ENCODE measurements at regions not wholly inside any gene's neighbourhood (a gene's known extent, or its start where the extent isn't known, plus 50 kb on each side); places are given as distances from the start of the nearest gene placed in this dataset.

DNA sequence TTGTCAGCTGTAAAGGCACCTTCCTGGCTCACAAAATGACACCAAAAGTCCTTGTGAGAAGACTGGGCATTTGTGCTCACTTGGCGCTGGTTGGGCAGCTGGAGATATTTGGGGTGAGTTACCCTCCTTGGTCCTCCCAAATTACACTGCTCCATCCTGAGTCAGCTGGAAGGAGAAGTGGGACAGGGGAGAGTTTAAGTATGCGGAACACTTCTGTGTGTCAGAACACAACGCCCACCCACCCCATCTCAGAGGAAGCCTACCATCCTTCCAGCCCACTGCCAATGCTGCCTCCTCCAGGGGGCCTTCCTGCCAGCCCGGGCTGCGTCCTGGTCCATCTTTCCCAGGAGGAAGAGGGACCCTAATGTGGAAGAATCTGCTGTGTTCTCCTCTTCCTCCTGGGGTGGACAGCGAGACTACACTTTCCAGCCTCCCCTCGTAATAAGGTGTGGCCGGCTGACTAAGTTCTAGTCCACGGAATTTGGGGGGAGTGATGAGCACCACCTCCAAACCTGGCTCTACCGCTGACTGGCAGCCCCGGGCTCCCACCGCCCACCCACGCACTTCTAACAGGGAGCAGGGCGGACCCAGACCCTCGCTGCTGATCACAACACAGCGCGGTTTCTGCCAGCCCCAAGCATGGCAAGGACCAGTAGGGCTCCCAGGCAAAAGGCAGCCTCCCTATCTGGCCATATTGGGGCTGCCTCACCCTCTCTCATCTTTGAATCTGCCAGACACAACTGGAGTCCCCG lies 265.0 kb downstream of the XXYLT1 start:
- TF ChIP-seq CTCF (IDR thresholded peaks at IDR 0.05 in 4 of 5, conservative IDR thresholded peaks at IDR 0.05 in 1 of 5) (no peak), POLR2A (IDR thresholded peaks at IDR 0.05) (no peak)

All from gastrocnemius medialis (tissue), 4 donors.